ENCODE measurements at regions not wholly inside any gene's neighbourhood (a gene's known extent, or its start where the extent isn't known, plus 50 kb on each side); places are given as distances from the start of the nearest gene placed in this dataset.

GRCh38 chr13:68784275-68784674, 1323.4 kb upstream of the ATXN8OS start:
- H3K27me3 ChIP-seq: no peaks in the 10 kb centered on the region
- H3K36me3 ChIP-seq: no peaks in the 10 kb centered on the region
- no peak overlapping the region for H3K9ac ChIP-seq
- no peaks in the 10 kb centered on the region for H3K9me3 ChIP-seq
- no peaks in the 10 kb centered on the region for H4K20me1 ChIP-seq
- H3K4me2 ChIP-seq: no peak overlapping the region
- H3K27ac ChIP-seq: no peak overlapping the region
- no peak for TF ChIP-seq Cebpa-rat (IDR thresholded peaks at IDR 0.05)
- H3K4me1 ChIP-seq: no peaks in the 10 kb centered on the region
- H3K4me3 ChIP-seq: no peak overlapping the region

- TF ChIP-seq Cebpa-rat (IDR thresholded peaks at IDR 0.05): no peak
- H3K9me3 ChIP-seq: no peaks in the 10 kb centered on the region
- no peak overlapping the region for H3K4me2 ChIP-seq
- no peaks in the 10 kb centered on the region for H3K4me1 ChIP-seq
- no peak overlapping the region for H3K27ac ChIP-seq
- H3K4me3 ChIP-seq: no peak overlapping the region
- H3K27me3 ChIP-seq: no peaks in the 10 kb centered on the region
- no peaks in the 10 kb centered on the region for H4K20me1 ChIP-seq
- no peaks in the 10 kb centered on the region for H3K36me3 ChIP-seq
- H3K9ac ChIP-seq: no peak overlapping the region
Measured at GRCh38 chr13:68759617-68760016, 1348.0 kb upstream of the ATXN8OS start.

GRCh38 chr13:68749796-68750195, 1357.8 kb upstream of the ATXN8OS start:
- Histone ChIP-seq H3K4me1 (no peaks in the 10 kb centered on the region), H3K27me3 (no peaks in the 10 kb centered on the region), H3K4me3 (no peak overlapping the region), H3K9ac (no peak overlapping the region), H3K36me3 (no peaks in the 10 kb centered on the region), H4K20me1 (no peaks in the 10 kb centered on the region), H3K4me2 (no peak overlapping the region), H3K27ac (no peak overlapping the region), H3K9me3 (no peaks in the 10 kb centered on the region)
- TF ChIP-seq Cebpa-rat (IDR thresholded peaks at IDR 0.05): no peak

GRCh38 chr13:68748038-68748437, 1359.6 kb upstream of the ATXN8OS start:
- Histone ChIP-seq H3K4me3 (no peak overlapping the region), H3K9me3 (no peaks in the 10 kb centered on the region), H3K36me3 (no peaks in the 10 kb centered on the region), H3K4me1 (no peaks in the 10 kb centered on the region), H3K27ac (no peak overlapping the region), H3K9ac (no peak overlapping the region), H3K27me3 (no peaks in the 10 kb centered on the region), H3K4me2 (no peak overlapping the region), H4K20me1 (no peaks in the 10 kb centered on the region)
- no peak for TF ChIP-seq Cebpa-rat (IDR thresholded peaks at IDR 0.05)

- no peak for TF ChIP-seq Cebpa-rat (IDR thresholded peaks at IDR 0.05)
- H3K4me3 ChIP-seq: no peak overlapping the region
- no peaks in the 10 kb centered on the region for H3K4me1 ChIP-seq
- no peaks in the 10 kb centered on the region for H3K27me3 ChIP-seq
- no peak overlapping the region for H3K4me2 ChIP-seq
- H3K36me3 ChIP-seq: no peaks in the 10 kb centered on the region
- no peak overlapping the region for H3K27ac ChIP-seq
- no peaks in the 10 kb centered on the region for H3K9me3 ChIP-seq
- no peak overlapping the region for H3K9ac ChIP-seq
- H4K20me1 ChIP-seq: no peaks in the 10 kb centered on the region
Measured at GRCh38 chr13:68745502-68745901, 1362.1 kb upstream of the ATXN8OS start.

GRCh38 chr13:68736961-68737360, 1370.7 kb upstream of the ATXN8OS start:
- no peaks in the 10 kb centered on the region for H3K27me3 ChIP-seq
- no peak overlapping the region for H3K4me3 ChIP-seq
- H4K20me1 ChIP-seq: no peaks in the 10 kb centered on the region
- TF ChIP-seq Cebpa-rat (IDR thresholded peaks at IDR 0.05): no peak
- H3K36me3 ChIP-seq: no peaks in the 10 kb centered on the region
- H3K27ac ChIP-seq: no peak overlapping the region
- no peak overlapping the region for H3K4me2 ChIP-seq
- no peaks in the 10 kb centered on the region for H3K9me3 ChIP-seq
- no peaks in the 10 kb centered on the region for H3K4me1 ChIP-seq
- H3K9ac ChIP-seq: no peak overlapping the region

- Histone ChIP-seq H3K4me3 (no peak overlapping the region), H4K20me1 (no peaks in the 10 kb centered on the region), H3K9ac (no peak overlapping the region), H3K36me3 (no peaks in the 10 kb centered on the region), H3K9me3 (no peaks in the 10 kb centered on the region), H3K4me1 (no peaks in the 10 kb centered on the region), H3K4me2 (no peak overlapping the region), H3K27me3 (no peaks in the 10 kb centered on the region), H3K27ac (no peak overlapping the region)
- no peak for TF ChIP-seq Cebpa-rat (IDR thresholded peaks at IDR 0.05)
Measured at GRCh38 chr13:68727798-68728197, 1379.8 kb upstream of the ATXN8OS start.

- H4K20me1 ChIP-seq: no peaks in the 10 kb centered on the region
- no peak overlapping the region for H3K4me2 ChIP-seq
- H3K4me1 ChIP-seq: no peaks in the 10 kb centered on the region
- H3K36me3 ChIP-seq: no peaks in the 10 kb centered on the region
- no peaks in the 10 kb centered on the region for H3K9me3 ChIP-seq
- no peak for TF ChIP-seq Cebpa-rat (IDR thresholded peaks at IDR 0.05)
- no peak overlapping the region for H3K4me3 ChIP-seq
- H3K27ac ChIP-seq: no peak overlapping the region
- H3K27me3 ChIP-seq: no peaks in the 10 kb centered on the region
- H3K9ac ChIP-seq: no peak overlapping the region
Measured at GRCh38 chr13:68727165-68727564, 1380.5 kb upstream of the ATXN8OS start.

GRCh38 chr13:68719815-68720214, 1387.8 kb upstream of the ATXN8OS start:
- Histone ChIP-seq H3K27me3 (no peaks in the 10 kb centered on the region), H3K9ac (no peak overlapping the region), H4K20me1 (no peaks in the 10 kb centered on the region), H3K4me3 (no peak overlapping the region), H3K36me3 (no peaks in the 10 kb centered on the region), H3K4me1 (no peaks in the 10 kb centered on the region), H3K27ac (no peak overlapping the region), H3K9me3 (no peaks in the 10 kb centered on the region), H3K4me2 (no peak overlapping the region)
- TF ChIP-seq Cebpa-rat (IDR thresholded peaks at IDR 0.05): no peak

GRCh38 chr13:68715651-68716050, 1392.0 kb upstream of the ATXN8OS start:
- TF ChIP-seq Cebpa-rat (IDR thresholded peaks at IDR 0.05): no peak
- Histone ChIP-seq H3K4me2 (no peak overlapping the region), H3K9me3 (no peaks in the 10 kb centered on the region), H3K27ac (no peak overlapping the region), H3K36me3 (no peaks in the 10 kb centered on the region), H3K4me3 (no peak overlapping the region), H3K9ac (no peak overlapping the region), H3K4me1 (no peaks in the 10 kb centered on the region), H4K20me1 (no peaks in the 10 kb centered on the region), H3K27me3 (no peaks in the 10 kb centered on the region)

GRCh38 chr13:68714292-68714691, 1393.3 kb upstream of the ATXN8OS start:
- Histone ChIP-seq H3K9ac (no peak overlapping the region), H3K27me3 (no peaks in the 10 kb centered on the region), H3K4me3 (no peak overlapping the region), H3K27ac (no peak overlapping the region), H3K4me2 (no peak overlapping the region), H3K9me3 (no peaks in the 10 kb centered on the region), H3K36me3 (no peaks in the 10 kb centered on the region), H3K4me1 (no peaks in the 10 kb centered on the region), H4K20me1 (no peaks in the 10 kb centered on the region)
- no peak for TF ChIP-seq Cebpa-rat (IDR thresholded peaks at IDR 0.05)
